HepG2 (cell line): ENCODE measurements at regions not wholly inside any gene's neighbourhood (a gene's known extent, or its start where the extent isn't known, plus 50 kb on each side); places are given as distances from the start of the nearest gene placed in this dataset.

ENCODE experiments used
- BATF2 ChIP-seq: sonication (generic); formaldehyde crosslinking; IDR thresholded peaks from 2 replicates; pipeline ENCODE4 v1.8.0; 2022; ENCODE audit warnings: mild to moderate bottlenecking, missing genetic modification reagents, moderate library complexity
- CCAR2 ChIP-seq: fragments of 200-400 bp; formaldehyde crosslinking; optimal IDR thresholded peaks from 2 replicates; pipeline ENCODE3; 2018; ENCODE audit warnings: low read depth, mild to moderate bottlenecking, low read length, moderate library complexity
- E2F5 ChIP-seq: sonication (generic); formaldehyde crosslinking; conservative IDR thresholded peaks from 2 replicates; pipeline ENCODE4 v1.4.0; 2020; ENCODE audit warnings: missing genetic modification reagents
- HOXA3 ChIP-seq: sonication (generic); formaldehyde crosslinking; IDR thresholded peaks from 2 replicates; pipeline ENCODE4 v1.5.0; 2020; ENCODE audit warnings: missing genetic modification reagents
- KDM4B ChIP-seq: sonication (generic); formaldehyde crosslinking; IDR thresholded peaks from 2 replicates; pipeline ENCODE4 v1.4.0; 2020; ENCODE audit warnings: missing genetic modification reagents
- MEIS1 ChIP-seq: sonication (generic); formaldehyde crosslinking; IDR thresholded peaks from 2 replicates; pipeline ENCODE4 v1.9.0; 2021; ENCODE audit warnings: mild to moderate bottlenecking, missing genetic modification reagents, moderate library complexity, borderline replicate concordance
- MYC ChIP-seq: sonication (generic); formaldehyde crosslinking; IDR thresholded peaks from 2 replicates; pipeline ENCODE4 v1.9.0; 2021; ENCODE audit warnings: missing genetic modification reagents, borderline replicate concordance
- PCBP1 ChIP-seq: fragments of 200-400 bp; formaldehyde crosslinking; IDR thresholded peaks from 2 replicates; pipeline ENCODE4 v1.6.1; 2017; ENCODE audit warnings: mild to moderate bottlenecking, low read depth, low read length, borderline replicate concordance
- TEAD3 ChIP-seq: optimal IDR thresholded peaks from 2 replicates; pipeline ENCODE3; 2016; ENCODE audit warnings: borderline replicate concordance
- TERF1 ChIP-seq: sonication (generic); formaldehyde crosslinking; IDR thresholded peaks from 2 replicates; pipeline ENCODE4 v1.8.0; 2022; ENCODE audit warnings: mild to moderate bottlenecking, missing genetic modification reagents, moderate library complexity
- ZC3H4 ChIP-seq: sonication (generic); formaldehyde crosslinking; IDR thresholded peaks from 2 replicates; pipeline ENCODE4 v1.4.0; 2020; ENCODE audit warnings: missing genetic modification reagents, borderline replicate concordance
- ZFX ChIP-seq: sonication (generic); formaldehyde crosslinking; IDR thresholded peaks from 2 replicates; pipeline ENCODE4 v1.4.0; 2020; ENCODE audit warnings: mild to moderate bottlenecking, low read depth, missing genetic modification reagents, moderate library complexity
- ZNF142 ChIP-seq: sonication (generic); formaldehyde crosslinking; IDR thresholded peaks from 2 replicates; pipeline ENCODE4 v1.4.0; 2020; ENCODE audit warnings: missing genetic modification reagents
- ZNF44 ChIP-seq: sonication (generic); formaldehyde crosslinking; IDR thresholded peaks from 2 replicates; pipeline ENCODE4 v1.5.1; 2020; ENCODE audit warnings: mild to moderate bottlenecking, missing genetic modification reagents
- TF ChIP-seq, protein P1 (sequence below): sonication (generic); formaldehyde crosslinking; IDR thresholded peaks from 2 replicates; pipeline ENCODE4; 2020; ENCODE audit warnings: missing genetic modification reagents, mild to moderate bottlenecking, borderline replicate concordance
- TF ChIP-seq, protein P2 (sequence below): sonication (generic); formaldehyde crosslinking; IDR thresholded peaks from 2 replicates; pipeline ENCODE4 v1.5.0; 2020; ENCODE audit warnings: missing genetic modification reagents

- TF ChIP-seq ZNF142 (CRISPR knock-in tag), result peak; percentile 66; the same call in 1 of the 2 replicates
- TF ChIP-seq ZNF44, result peak; percentile 94
- TF ChIP-seq ZFX (CRISPR knock-in tag), result peak; percentile 26; the same call in 1 of the 2 replicates
- TF ChIP-seq PCBP1, result no peak
- no peak for TF ChIP-seq CCAR2
- TF ChIP-seq MEIS1 (CRISPR knock-in tag), result no peak
- TF ChIP-seq ZC3H4 (CRISPR knock-in tag), result peak; percentile 98; the same call in 1 of the 2 replicates
- TF ChIP-seq, protein P1, sequence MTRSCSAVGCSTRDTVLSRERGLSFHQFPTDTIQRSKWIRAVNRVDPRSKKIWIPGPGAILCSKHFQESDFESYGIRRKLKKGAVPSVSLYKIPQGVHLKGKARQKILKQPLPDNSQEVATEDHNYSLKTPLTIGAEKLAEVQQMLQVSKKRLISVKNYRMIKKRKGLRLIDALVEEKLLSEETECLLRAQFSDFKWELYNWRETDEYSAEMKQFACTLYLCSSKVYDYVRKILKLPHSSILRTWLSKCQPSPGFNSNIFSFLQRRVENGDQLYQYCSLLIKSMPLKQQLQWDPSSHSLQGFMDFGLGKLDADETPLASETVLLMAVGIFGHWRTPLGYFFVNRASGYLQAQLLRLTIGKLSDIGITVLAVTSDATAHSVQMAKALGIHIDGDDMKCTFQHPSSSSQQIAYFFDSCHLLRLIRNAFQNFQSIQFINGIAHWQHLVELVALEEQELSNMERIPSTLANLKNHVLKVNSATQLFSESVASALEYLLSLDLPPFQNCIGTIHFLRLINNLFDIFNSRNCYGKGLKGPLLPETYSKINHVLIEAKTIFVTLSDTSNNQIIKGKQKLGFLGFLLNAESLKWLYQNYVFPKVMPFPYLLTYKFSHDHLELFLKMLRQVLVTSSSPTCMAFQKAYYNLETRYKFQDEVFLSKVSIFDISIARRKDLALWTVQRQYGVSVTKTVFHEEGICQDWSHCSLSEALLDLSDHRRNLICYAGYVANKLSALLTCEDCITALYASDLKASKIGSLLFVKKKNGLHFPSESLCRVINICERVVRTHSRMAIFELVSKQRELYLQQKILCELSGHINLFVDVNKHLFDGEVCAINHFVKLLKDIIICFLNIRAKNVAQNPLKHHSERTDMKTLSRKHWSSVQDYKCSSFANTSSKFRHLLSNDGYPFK (CRISPR knock-in tag), result peak; percentile 17; the same call in 1 of the 2 replicates
- no peak for TF ChIP-seq KDM4B (CRISPR knock-in tag)
- TF ChIP-seq E2F5 (CRISPR knock-in tag), result peak; percentile 62
- peak; percentile 95 for TF ChIP-seq HOXA3 (CRISPR knock-in tag)
- no peak for TF ChIP-seq TEAD3 (CRISPR knock-in tag)
- peak; percentile 65; the same call in 1 of the 2 replicates for TF ChIP-seq MYC (CRISPR knock-in tag)
- TF ChIP-seq, protein P2, sequence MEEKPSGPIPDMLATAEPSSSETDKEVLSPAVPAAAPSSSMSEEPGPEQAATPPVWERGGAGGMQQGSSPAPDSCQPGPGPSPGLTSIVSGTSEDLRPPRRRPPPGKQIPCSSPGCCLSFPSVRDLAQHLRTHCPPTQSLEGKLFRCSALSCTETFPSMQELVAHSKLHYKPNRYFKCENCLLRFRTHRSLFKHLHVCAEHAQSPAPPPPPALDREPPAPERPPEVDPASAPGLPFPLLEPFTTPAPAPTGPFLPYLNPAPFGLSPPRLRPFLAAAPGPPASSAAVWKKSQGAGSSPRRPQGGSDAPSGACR (CRISPR knock-in tag), result no peak
- TF ChIP-seq BATF2 (CRISPR knock-in tag), result no peak
- TF ChIP-seq TERF1 (CRISPR knock-in tag), result no peak
Observed at GRCh38 chr6:26204332-26205160, 117.3 kb downstream of the HFE start (continued).
